Panc1 (cell line): ENCODE measurements at regions not wholly inside any gene's neighbourhood (a gene's known extent, or its start where the extent isn't known, plus 50 kb on each side); places are given as distances from the start of the nearest gene placed in this dataset.

Source experiments
- ATAC-seq: fragments of 200-7000 bp; cut with Tn5 transposase; 2 replicates; pipeline ENCODE4 v1.9.1; 2020; ENCODE audit warnings: mild to moderate bottlenecking, moderate library complexity
- BruUV-seq: library from RNA; stranded (reverse); fragments of 400-500 nt; replicated peaks from 2 replicates; lab custom pipeline; 2021; lab: Mats Ljungman, UMichigan
- CTCF ChIA-PET: fragments of 300-600 bp; sonication (Branson Sonifier 250); formaldehyde crosslinking; loops from one replicate; lab custom pipeline; 2022; ENCODE audit warnings: antibody characterized with exemption; lab: Charles Lee
- POLR2A ChIA-PET: fragments of 300-600 bp; sonication (Branson Sonifier 250); formaldehyde crosslinking; loops from one replicate; lab custom pipeline; 2022; ENCODE audit warnings: antibody characterized with exemption; lab: Charles Lee
- DNase-seq: peaks from one replicate; pipeline ENCODE4 v3.0.0-alpha.2; 2010; ENCODE audit warnings: low read depth, low spot score
- H3K27ac ChIP-seq: 2 replicates; pipeline ENCODE4 v1.5.1; 2011; ENCODE audit warnings: mild to moderate bottlenecking, low read length, inconsistent platforms
- H3K27me3 ChIP-seq: fragments of 200-500 bp; sonication (Bioruptor generic); 2 replicates; pipeline ENCODE4 v1.6.0; 2014; ENCODE audit warnings: low read length, inconsistent platforms; ENCODE audit not compliant: control insufficient read depth, insufficient read depth
- H3K36me3 ChIP-seq: fragments of 200-500 bp; sonication (Bioruptor generic); 2 replicates; pipeline ENCODE4 v1.5.1; 2014; ENCODE audit warnings: inconsistent platforms, mild to moderate bottlenecking, low read length, moderate library complexity; ENCODE audit not compliant: control insufficient read depth, insufficient read depth
- H3K4me1 ChIP-seq: 2 replicates; pipeline ENCODE4 v1.5.1; 2011; ENCODE audit warnings: inconsistent platforms, mild to moderate bottlenecking, low read length, moderate library complexity; ENCODE audit not compliant: control insufficient read depth, insufficient read depth
- H3K4me3 ChIP-seq, 2 experiments: 2 replicates each; pipeline ENCODE4 v1.5.1; 2011 to 2012; ENCODE audit warnings: low read depth in 2 of 2, low read length in 2 of 2, mild to moderate bottlenecking in 2 of 2, inconsistent platforms in 1 of 2, moderate library complexity in 1 of 2
- H3K9me3 ChIP-seq: fragments of 200-500 bp; sonication (Bioruptor generic); 2 replicates; pipeline ENCODE4 v1.5.1; 2014; ENCODE audit warnings: low read depth, mild to moderate bottlenecking, inconsistent platforms, low read length, moderate library complexity; ENCODE audit not compliant: control insufficient read depth, insufficient read depth
- CTCF ChIP-seq: fragments of 450-650 bp; IDR thresholded peaks from 2 replicates; pipeline ENCODE4 v1.5.1; 2017; ENCODE audit warnings: mild to moderate bottlenecking
- POLR2AphosphoS5 ChIP-seq: IDR thresholded peaks from 2 replicates; pipeline ENCODE4 v1.6.1; 2012; ENCODE audit warnings: mild to moderate bottlenecking, low read depth, low read length, moderate library complexity
- REST ChIP-seq, 2 experiments: IDR thresholded peaks; 2 replicates each; pipeline ENCODE4 v1.6.1; 2011 to 2012; ENCODE audit warnings: low read depth in 2 of 2, control low read depth in 1 of 2, low read length in 1 of 2, mild to moderate bottlenecking in 1 of 2, moderate library complexity in 1 of 2; ENCODE audit not compliant: insufficient read depth in 1 of 2
- SIN3A ChIP-seq: IDR thresholded peaks from 2 replicates; pipeline ENCODE4 v1.6.1; 2012; ENCODE audit warnings: low read depth, mild to moderate bottlenecking, low read length, moderate library complexity, borderline replicate concordance; ENCODE audit not compliant: insufficient read depth
- TCF7L2 ChIP-seq: IDR thresholded peaks from 2 replicates; pipeline ENCODE4 v1.6.1; 2011; ENCODE audit warnings: mild to moderate bottlenecking, low read depth, low read length, inconsistent platforms
- in situ Hi-C: cut with HindIII; loops from 2 replicates; pipeline ENCODE4 v1.10.0; 2016; ENCODE audit warnings: low sequenced_read_pairs, low pct_unique_long_range_greater_than_20kb
- intact Hi-C: fragments of 100-400 bp; cut with micrococcal nuclease; formaldehyde crosslinking; loops from one replicate; pipeline ENCODE4 v1.10.0; 2022; ENCODE audit not compliant: unreplicated experiment

GRCh38 chr5:93676704-93677103 lies 64.7 kb downstream of the POU5F2 start:
- CTCF ChIA-PET, result no interaction called here
- in situ Hi-C loops, result no loop called here

More at GRCh38 chr5:93676704-93677103, 64.7 kb downstream of the POU5F2 start:
- ATAC-seq (no peak), DNase-seq (no peak)
- BruUV-seq, result no TSS peak
- intact Hi-C loops, result no loop called here
- TF ChIP-seq TCF7L2 (no peak), CTCF (no peak), REST (IDR thresholded peaks at IDR 0.05; ENCODE audit: insufficient read depth in 1 of 2, low read depth in 2 of 2, low read length in 1 of 2) (no peak), POLR2AphosphoS5 (no peak), SIN3A (no peak)
- no peaks in the 10 kb centered on the region for H3K36me3 ChIP-seq
- H3K27ac ChIP-seq, result no peak overlapping the region
- POLR2A ChIA-PET, result no interaction called here
- no peaks in the 10 kb centered on the region for H3K4me1 ChIP-seq
- H3K9me3 ChIP-seq, result no peaks in the 10 kb centered on the region
- no peaks in the 10 kb centered on the region for H3K27me3 ChIP-seq
- no peak overlapping the region for H3K4me3 ChIP-seq
